H9 (cell line): ENCODE measurements at regions not wholly inside any gene's neighbourhood (a gene's known extent, or its start where the extent isn't known, plus 50 kb on each side); places are given as distances from the start of the nearest gene placed in this dataset.

Source experiments
- DNase-seq: peaks from one replicate; pipeline ENCODE4 v3.0.0-alpha.2; 2017
- H2AFZ ChIP-seq: one replicate; pipeline ENCODE4 v1.6.1; 2013; ENCODE audit warnings: mild to moderate bottlenecking, low read length, control low read depth, moderate library complexity
- H2AK5ac ChIP-seq: 2 replicates; pipeline ENCODE4 v1.6.1; 2013; ENCODE audit warnings: low read length, control low read depth, mixed read lengths; ENCODE audit not compliant: insufficient read length
- H2BK120ac ChIP-seq: one replicate; pipeline ENCODE4 v1.6.1; 2013; ENCODE audit warnings: low read depth, mild to moderate bottlenecking, low read length, control low read depth, inconsistent platforms; ENCODE audit not compliant: poor library complexity, severe bottlenecking
- H2BK12ac ChIP-seq: 2 replicates; pipeline ENCODE4 v1.6.1; 2013; ENCODE audit warnings: low read length, control low read depth, mixed read lengths, low read depth; ENCODE audit not compliant: insufficient read length
- H2BK15ac ChIP-seq: 2 replicates; pipeline ENCODE4 v1.6.1; 2013; ENCODE audit warnings: low read depth, low read length, control low read depth
- H2BK20ac ChIP-seq: one replicate; pipeline ENCODE4 v1.6.1; 2013; ENCODE audit warnings: low read depth, mild to moderate bottlenecking, low read length, control low read depth, inconsistent platforms; ENCODE audit not compliant: poor library complexity, severe bottlenecking
- H2BK5ac ChIP-seq: 2 replicates; pipeline ENCODE4 v1.6.1; 2013; ENCODE audit warnings: low read length, control low read depth, mixed read lengths; ENCODE audit not compliant: insufficient read length
- H3K14ac ChIP-seq: 2 replicates; pipeline ENCODE4 v1.6.1; 2013; ENCODE audit warnings: low read length, control low read depth; ENCODE audit not compliant: insufficient read depth
- H3K18ac ChIP-seq: 2 replicates; pipeline ENCODE4 v1.6.1; 2013; ENCODE audit warnings: low read depth, mild to moderate bottlenecking, mixed read lengths, low read length, control low read depth; ENCODE audit not compliant: insufficient read length
- H3K23ac ChIP-seq: 2 replicates; pipeline ENCODE4 v1.6.1; 2013; ENCODE audit warnings: low read length, control low read depth, mixed read lengths, low read depth; ENCODE audit not compliant: insufficient read length
- H3K23me2 ChIP-seq: 2 replicates; pipeline ENCODE4 v1.6.1; 2013; ENCODE audit warnings: low read depth, mild to moderate bottlenecking, mixed read lengths, low read length, control low read depth; ENCODE audit not compliant: insufficient read length, poor library complexity, severe bottlenecking
- H3K27ac ChIP-seq: 2 replicates; pipeline ENCODE4 v1.5.1; 2013; ENCODE audit warnings: low read length, control low read depth, mixed read lengths, low read depth; ENCODE audit not compliant: insufficient read length
- H3K27me3 ChIP-seq: 2 replicates; pipeline ENCODE4 v1.6.1; 2013; ENCODE audit warnings: low read length, control low read depth, inconsistent platforms; ENCODE audit not compliant: insufficient read depth
- H3K4ac ChIP-seq: 2 replicates; pipeline ENCODE4 v1.6.1; 2013; ENCODE audit warnings: low read depth, mild to moderate bottlenecking, control low read depth, inconsistent platforms, low read length, moderate library complexity
- H3K4me1 ChIP-seq: 2 replicates; pipeline ENCODE4 v1.6.1; 2013; ENCODE audit warnings: low read length, control low read depth, inconsistent platforms; ENCODE audit not compliant: insufficient read depth
- H3K4me2 ChIP-seq: 2 replicates; pipeline ENCODE4 v1.6.1; 2013; ENCODE audit warnings: low read length, control low read depth, mixed read lengths; ENCODE audit not compliant: insufficient read length, insufficient read depth
- H3K56ac ChIP-seq: 2 replicates; pipeline ENCODE4 v1.6.1; 2013; ENCODE audit warnings: low read depth, mild to moderate bottlenecking, mixed read lengths, low read length, control low read depth; ENCODE audit not compliant: insufficient read length
- H3K79me1 ChIP-seq: 2 replicates; pipeline ENCODE4 v1.6.1; 2013; ENCODE audit warnings: low read depth, mild to moderate bottlenecking, moderate library complexity, low read length, control low read depth, inconsistent platforms; ENCODE audit not compliant: insufficient read depth, poor library complexity, severe bottlenecking
- H3K79me2 ChIP-seq: 2 replicates; pipeline ENCODE4 v1.6.1; 2013; ENCODE audit warnings: low read length, control low read depth, inconsistent platforms; ENCODE audit not compliant: insufficient read depth
- H3K9ac ChIP-seq: 2 replicates; pipeline ENCODE4 v1.6.1; 2013; ENCODE audit warnings: low read length, control low read depth, mixed read lengths; ENCODE audit not compliant: insufficient read length; ENCODE audit errors: extremely low read depth
- H3K9me3 ChIP-seq: one replicate; pipeline ENCODE4 v1.6.1; 2013; ENCODE audit warnings: low read depth, low read length, inconsistent platforms; ENCODE audit not compliant: control insufficient read depth
- H3T11ph ChIP-seq: one replicate; pipeline ENCODE4 v1.6.1; 2013; ENCODE audit warnings: mild to moderate bottlenecking, low read length, control low read depth, inconsistent platforms
- H4K20me1 ChIP-seq: one replicate; pipeline ENCODE4 v1.6.1; 2013; ENCODE audit not compliant: control insufficient read depth, insufficient read length, insufficient read depth
- H4K5ac ChIP-seq: 2 replicates; pipeline ENCODE4 v1.6.1; 2013; ENCODE audit warnings: low read depth, mild to moderate bottlenecking, mixed read lengths, low read length, control low read depth; ENCODE audit not compliant: insufficient read length
- H4K8ac ChIP-seq: replicated peaks from 2 replicates; pipeline ENCODE4 v1.6.1; 2013; ENCODE audit warnings: low read length, control low read depth, mixed read lengths, low read depth; ENCODE audit not compliant: insufficient read length
- H4K91ac ChIP-seq: 2 replicates; pipeline ENCODE4 v1.6.1; 2013; ENCODE audit warnings: low read depth, mild to moderate bottlenecking, moderate library complexity, mixed read lengths, low read length, control low read depth; ENCODE audit not compliant: insufficient read length
- H3K27ac Mint-ChIP-seq, 3 experiments: 2 replicates in 2 of 3; 3 replicates in 1 of 3; pipeline ENCODE4 v1.8.0; 2020 to 2021; ENCODE audit warnings: mixed read lengths in 3 of 3, mild to moderate bottlenecking in 1 of 3, moderate library complexity in 1 of 3
- H3K27me3 Mint-ChIP-seq: 2 replicates; pipeline ENCODE4 v1.8.0; 2021; ENCODE audit warnings: low read depth, mild to moderate bottlenecking, moderate library complexity, mixed read lengths
- H3K36me3 Mint-ChIP-seq, 3 experiments: 2 replicates in 2 of 3; 3 replicates in 1 of 3; pipeline ENCODE4 v1.8.0; 2020 to 2021; ENCODE audit warnings: low read depth in 3 of 3, mixed read lengths in 3 of 3; ENCODE audit not compliant: insufficient read depth in 1 of 3
- H3K4me1 Mint-ChIP-seq, 2 experiments: 2 replicates each; pipeline ENCODE4 v1.8.0; 2020; ENCODE audit warnings: mixed read lengths in 2 of 2
- H3K4me3 Mint-ChIP-seq, 2 experiments: 2 replicates in 1 of 2; 3 replicates in 1 of 2; pipeline ENCODE4 v1.8.0; 2020 to 2021; ENCODE audit warnings: mild to moderate bottlenecking in 2 of 2, mixed read lengths in 2 of 2, moderate library complexity in 1 of 2
- H3K9me3 Mint-ChIP-seq, 2 experiments: 2 replicates in 1 of 2; 3 replicates in 1 of 2; pipeline ENCODE4 v1.8.0; 2020; ENCODE audit warnings: mild to moderate bottlenecking in 2 of 2, mixed read lengths in 2 of 2, moderate library complexity in 1 of 2
- CTCF ChIP-seq: fragments of 200-600 bp; sonication (generic); conservative IDR thresholded peaks from 3 replicates; pipeline ENCODE4 v1.8.0; 2021; ENCODE audit warnings: antibody characterized with exemption, mild to moderate bottlenecking
- WGBS: extraction: QIAGEN DNeasy Blood & Tissue Kit; methylation state at CpG from one replicate; pipeline ENCODE4 v1.1.7; 2013; ENCODE audit warnings: missing lambda C conversion rate, low lambda C conversion rate, mixed read lengths; ENCODE audit not compliant: insufficient read length; ENCODE audit errors: extremely low coverage; 5-methylcytosine and 5-hydroxymethylcytosine counted together

GRCh38 chr2:4553241-4553640, 849.9 kb downstream of the DCDC2C start:
- H2AK5ac ChIP-seq, result no peak overlapping the region
- no peak overlapping the region for H3K4me2 ChIP-seq
- no peaks in the 10 kb centered on the region; the same call in 1 of the 2 replicates for H3K27me3 ChIP-seq
- H4K20me1 ChIP-seq, result no peaks in the 10 kb centered on the region
- no peak overlapping the region for H2BK5ac ChIP-seq
- no peaks in the 10 kb centered on the region for H3K4me1 ChIP-seq
- H3K14ac ChIP-seq, result no peak overlapping the region
- no peak overlapping the region for H2AFZ ChIP-seq
- Mint-ChIP-seq H3K9me3 (no peaks in the 10 kb centered on the region), H3K36me3 (no peaks in the 10 kb centered on the region), H3K27me3 (no peaks in the 10 kb centered on the region), H3K4me1 (peaks cover 0 to 5% of the 10 kb centered on the region in 2 experiments; a peak in 3 of 4 replicates), H3K27ac (no peak overlapping the region), H3K4me3 (no peak overlapping the region)
- no peak overlapping the region for H3K23ac ChIP-seq
- no peak overlapping the region for H4K8ac ChIP-seq
- H3T11ph ChIP-seq, result no peak overlapping the region
- no peak overlapping the region for H3K9ac ChIP-seq
- no peak overlapping the region for H3K4ac ChIP-seq
- H2BK15ac ChIP-seq, result no peak overlapping the region
- no CpG with 5 or more reads among the region's 16 CpGs for WGBS
- H4K5ac ChIP-seq, result no peak overlapping the region
- H3K9me3 ChIP-seq, result no peaks in the 10 kb centered on the region
- H3K27ac ChIP-seq, result no peak overlapping the region
- H2BK120ac ChIP-seq, result no peak overlapping the region
- no peak for TF ChIP-seq CTCF
- H2BK12ac ChIP-seq, result no peak overlapping the region
- no peak overlapping the region for H2BK20ac ChIP-seq
- H3K79me1 ChIP-seq, result no peaks in the 10 kb centered on the region
- no peak for DNase-seq
- no peak overlapping the region for H3K18ac ChIP-seq
- no peak overlapping the region for H3K56ac ChIP-seq
- H3K79me2 ChIP-seq, result no peaks in the 10 kb centered on the region
- H3K23me2 ChIP-seq, result no peaks in the 10 kb centered on the region
- no peak overlapping the region for H4K91ac ChIP-seq
